Transverse colon (tissue), 4 donors: ENCODE measurements at regions not wholly inside any gene's neighbourhood (a gene's known extent, or its start where the extent isn't known, plus 50 kb on each side); places are given as distances from the start of the nearest gene placed in this dataset.

ENCODE experiments used
- DNase-seq: peaks from one replicate; pipeline ENCODE4 v3.0.0-alpha.2; 2019
- H3K27ac ChIP-seq, 4 donors: fragments of 200-600 bp; sonication (generic); 2 replicates each; pipeline ENCODE4 v1.5.1; 2016 to 2018; ENCODE audit warnings: inconsistent platforms in 4 of 4
- H3K27me3 ChIP-seq: fragments of 200-600 bp; sonication (generic); 2 replicates; pipeline ENCODE4 v1.5.1; 2017; ENCODE audit warnings: inconsistent platforms
- H3K36me3 ChIP-seq, 4 donors: fragments of 200-600 bp; sonication (generic); 2 replicates each; pipeline ENCODE4 v1.5.1; 2017 to 2019; ENCODE audit warnings: inconsistent platforms in 4 of 4
- H3K4me1 ChIP-seq, 4 donors: fragments of 200-600 bp; sonication (generic); 2 replicates each; pipeline ENCODE4 v1.5.1; 2017 to 2020; ENCODE audit warnings: inconsistent platforms in 4 of 4
- H3K4me3 ChIP-seq, 4 donors: fragments of 200-600 bp; sonication (generic); 1 replicate in 1 of 4; 2 replicates in 3 of 4; pipeline versions ENCODE4 v1.5.1 to v1.6.1; 2017 to 2019; ENCODE audit warnings: inconsistent platforms in 4 of 4
- H3K9me3 ChIP-seq, 2 donors: fragments of 200-600 bp; sonication (generic); 2 replicates each; pipeline ENCODE4 v1.5.1; 2017 to 2019; ENCODE audit warnings: inconsistent platforms in 2 of 2
- CTCF ChIP-seq, 5 experiments: fragments of 200-600 bp in 3 of 5; fragments of 450-650 bp in 2 of 5; sonication (generic) in 3 of 5; IDR thresholded peaks; 1 replicate in 2 of 5; 2 replicates in 3 of 5; pipeline ENCODE4 v1.5.1; 2016 to 2017; ENCODE audit warnings: antibody characterized with exemption in 5 of 5, inconsistent platforms in 3 of 5, mild to moderate bottlenecking in 2 of 5, moderate library complexity in 1 of 5
- EP300 ChIP-seq: sonication (generic); formaldehyde crosslinking; IDR thresholded peaks from one replicate; pipeline ENCODE4 v1.6.1; 2017; ENCODE audit warnings: antibody characterized with exemption, low read depth
- POLR2A ChIP-seq: fragments of 450-650 bp; IDR thresholded peaks from one replicate; pipeline ENCODE4 v1.6.1; 2016; ENCODE audit warnings: antibody characterized with exemption, mild to moderate bottlenecking, moderate library complexity
- POLR2AphosphoS5 ChIP-seq, 3 donors: sonication (generic); formaldehyde crosslinking; IDR thresholded peaks; one replicate each; pipeline ENCODE4 v1.6.1; 2016; ENCODE audit warnings: antibody characterized with exemption in 3 of 3
- WGBS, 2 donors: methylation state at CpG; one replicate each; pipeline ENCODE4 v1.1.5; 2018; ENCODE audit warnings: low coverage in 1 of 2; 5-methylcytosine and 5-hydroxymethylcytosine counted together
- in situ Hi-C, 4 donors: fragments of 200-750 bp; cut with MboI; loops; one replicate each; pipeline versions ENCODE4 v1.15.0 to v1.15.1; 2017; ENCODE audit warnings: low sequenced_read_pairs in 3 of 4, low pct_ligation_motif_present in 1 of 4, low pct_unique_long_range_greater_than_20kb in 1 of 4
- intact Hi-C: fragments of 100-400 bp; cut with DNase I; formaldehyde crosslinking; loops from one replicate; pipeline ENCODE4 v1.15.1; 2023; ENCODE audit warnings: low total_unique reads

GRCh38 chr12:92206011-92206410, 60.4 kb upstream of the BTG1 start:
- no peak for TF ChIP-seq EP300
- no peak for TF ChIP-seq POLR2A
- no peak for TF ChIP-seq CTCF (IDR thresholded peaks at IDR 0.05)
- TF ChIP-seq POLR2AphosphoS5 (IDR thresholded peaks at IDR 0.05) = no peak
- Histone ChIP-seq H3K9me3 (no peaks in the 10 kb centered on the region), H3K36me3 (no peaks in the 10 kb centered on the region), H3K27ac (no peak overlapping the region), H3K27me3 (no peaks in the 10 kb centered on the region), H3K4me1 (peaks cover 0 to 15% (median 7%) of the 10 kb centered on the region in 4 donors), H3K4me3 (no peak overlapping the region)
- DNase-seq = no peak
- in situ Hi-C loops (no loop called here), intact Hi-C loops (no loop called here)
- WGBS, 2 donors = 97 to 100% methylated on average over 1 of the region's 1 CpG

- no peak overlapping the region for H3K27ac ChIP-seq
- no peak for DNase-seq
- H3K36me3 ChIP-seq = no peaks in the 10 kb centered on the region
- no peak for TF ChIP-seq POLR2AphosphoS5 (IDR thresholded peaks at IDR 0.05)
- no peaks in the 10 kb centered on the region for H3K9me3 ChIP-seq
- H3K27me3 ChIP-seq = no peaks in the 10 kb centered on the region
- H3K4me1 ChIP-seq = no peaks in the 10 kb centered on the region
- in situ Hi-C loops = no loop called here
- no peak overlapping the region for H3K4me3 ChIP-seq
- 91 to 94% methylated on average over 6 of the region's 6 CpGs for WGBS, 2 donors
- intact Hi-C loops = no loop called here
Observed at GRCh38 chr12:92199819-92200576, 54.4 kb upstream of the BTG1 start.

- H3K4me1 ChIP-seq = no peaks in the 10 kb centered on the region
- 96% methylated on average over 4 of the region's 4 CpGs for WGBS, 2 donors
- in situ Hi-C loops = no loop called here
- no peak for DNase-seq
- no peaks in the 10 kb centered on the region for H3K27me3 ChIP-seq
- no peaks in the 10 kb centered on the region for H3K36me3 ChIP-seq
- H3K9me3 ChIP-seq = no peaks in the 10 kb centered on the region
- no peak overlapping the region for H3K4me3 ChIP-seq
- H3K27ac ChIP-seq = no peak overlapping the region
- intact Hi-C loops = no loop called here
- no peak for TF ChIP-seq EP300
- no peak for TF ChIP-seq POLR2AphosphoS5 (IDR thresholded peaks at IDR 0.05)
- TF ChIP-seq CTCF (IDR thresholded peaks at IDR 0.05) = no peak
- no peak for TF ChIP-seq POLR2A
Observed at GRCh38 chr12:92197815-92198214, 52.2 kb upstream of the BTG1 start.

- no peaks in the 10 kb centered on the region for H3K9me3 ChIP-seq
- TF ChIP-seq POLR2AphosphoS5 (IDR thresholded peaks at IDR 0.05) = no peak
- TF ChIP-seq EP300 = no peak
- TF ChIP-seq CTCF (IDR thresholded peaks at IDR 0.05) = no peak
- no peak for TF ChIP-seq POLR2A
- no peaks in the 10 kb centered on the region for H3K27me3 ChIP-seq
- no peak for DNase-seq
- WGBS, 2 donors = 100% methylated on average over 1 of the region's 1 CpG
- intact Hi-C loops (no loop called here), in situ Hi-C loops (no loop called here)
- H3K27ac ChIP-seq = no peak overlapping the region
- no peak overlapping the region for H3K4me3 ChIP-seq
- H3K36me3 ChIP-seq = no peaks in the 10 kb centered on the region
- peaks cover 0 to 4% (median 0%) of the 10 kb centered on the region in 4 donors for H3K4me1 ChIP-seq
Observed at GRCh38 chr12:92196368-92196767, 50.7 kb upstream of the BTG1 start.
